ENCODE measurements at regions not wholly inside any gene's neighbourhood (a gene's known extent, or its start where the extent isn't known, plus 50 kb on each side); places are given as distances from the start of the nearest gene placed in this dataset.
A peak's percentile ranks its signal among the peaks of the same experiment; 100 is the strongest.
"Not testable (repeated sequence)": the region's sequence is repeated elsewhere in the genome, so short reads cannot be mapped to it uniquely, and the experiment has no call there.

- H3K9me3 ChIP-seq, result no peaks in the 10 kb centered on the region
- ATAC-seq (no peak), DNase-seq (no peak)
- intact Hi-C loops (cut with DNase I), result no loop called here
- peaks cover 0 to 32% of the 10 kb centered on the region in 2 donors for H3K27me3 ChIP-seq
- H3K36me3 ChIP-seq, result no peaks in the 10 kb centered on the region
- H3K4me3 ChIP-seq, result no peak overlapping the region
- H3K27ac ChIP-seq, result no peak overlapping the region
- TF ChIP-seq CTCF (IDR thresholded peaks at IDR 0.05), result no peak
- no peaks in the 10 kb centered on the region for H3K4me1 ChIP-seq
Measured at GRCh38 chr7:149633976-149634945, 136.7 kb upstream of the ZNF746 start.

GRCh38 chr7:149628361-149629149, 130.9 kb upstream of the ZNF746 start:
- peaks cover 0 to 17% of the 10 kb centered on the region in 2 donors for H3K27me3 ChIP-seq
- H3K9me3 ChIP-seq; H3K36me3 ChIP-seq; H3K27ac ChIP-seq; intact Hi-C loops (cut with DNase I); ATAC-seq; H3K4me3 ChIP-seq; DNase-seq: not testable (repeated sequence)
- H3K4me1 ChIP-seq, result peaks cover 3 to 11% of the 10 kb centered on the region in 2 donors

GRCh38 chr7:149627911-149628310, 130.3 kb upstream of the ZNF746 start:
- Histone ChIP-seq H3K36me3 (no peaks in the 10 kb centered on the region), H3K4me3 (no peak overlapping the region), H3K4me1 (peaks cover 7 to 17% of the 10 kb centered on the region in 2 donors), H3K27me3 (peaks cover 0 to 12% of the 10 kb centered on the region in 2 donors), H3K27ac (no peak overlapping the region), H3K9me3 (no peaks in the 10 kb centered on the region)
- no peak for TF ChIP-seq CTCF (IDR thresholded peaks at IDR 0.05)
- intact Hi-C loops (cut with DNase I), result no loop called here
- no peak for DNase-seq
- ATAC-seq, result no peak

- Histone ChIP-seq H3K27me3 (peaks cover 0 to 4% of the 10 kb centered on the region in 2 donors), H3K27ac (no peak overlapping the region), H3K4me1 (peaks cover 9 to 27% of the 10 kb centered on the region in 2 donors), H3K4me3 (no peak overlapping the region), H3K9me3 (no peaks in the 10 kb centered on the region), H3K36me3 (no peaks in the 10 kb centered on the region)
- intact Hi-C loops (cut with DNase I), result no loop called here
- no peak for ATAC-seq
- DNase-seq, result no peak
- TF ChIP-seq CTCF (IDR thresholded peaks at IDR 0.05), result no peak
Measured at GRCh38 chr7:149626972-149627371, 129.4 kb upstream of the ZNF746 start.

- DNase-seq, result peak in 2 of 4 donors; percentile 6 to 28
- ATAC-seq, result no peak
- Histone ChIP-seq H3K27me3 (no peaks in the 10 kb centered on the region), H3K9me3 (no peaks in the 10 kb centered on the region), H3K4me1 (peaks cover 9 to 31% of the 10 kb centered on the region in 2 donors), H3K36me3 (peaks cover 0 to 4% of the 10 kb centered on the region in 2 donors), H3K4me3 (no peak overlapping the region), H3K27ac (no peak overlapping the region)
- no peak for TF ChIP-seq CTCF (IDR thresholded peaks at IDR 0.05)
- intact Hi-C loops (cut with DNase I), result no loop called here
Measured at GRCh38 chr7:149625947-149626392, 128.4 kb upstream of the ZNF746 start.

Data from left lung (tissue), 4 donors.